ENCODE measurements at regions not wholly inside any gene's neighbourhood (a gene's known extent, or its start where the extent isn't known, plus 50 kb on each side); places are given as distances from the start of the nearest gene placed in this dataset.

GRCh38 chr12:107571492-107571891 is 114.1 kb upstream of the PWP1 start:
- TF ChIP-seq RAD21 (IDR thresholded peaks at IDR 0.05; ENCODE audit: low read depth) (no peak), REST (IDR thresholded peaks at IDR 0.05; ENCODE audit: low read depth) (no peak), TAF1 (IDR thresholded peaks at IDR 0.05; ENCODE audit: low read depth) (no peak), EP300 (IDR thresholded peaks at IDR 0.05; ENCODE audit: borderline replicate concordance) (no peak), MAX (IDR thresholded peaks at IDR 0.05) (no peak), TEAD4 (IDR thresholded peaks at IDR 0.05) (no peak), YY1 (IDR thresholded peaks at IDR 0.05; ENCODE audit: low read depth) (no peak), FOXM1 (IDR thresholded peaks at IDR 0.05; ENCODE audit: borderline replicate concordance, low read depth) (no peak), CREB1 (IDR thresholded peaks at IDR 0.05; ENCODE audit: low read depth) (no peak), CEBPB (IDR thresholded peaks at IDR 0.05) (no peak)

All from Ishikawa (cell line).